GM18868 (cell line): ENCODE measurements at regions not wholly inside any gene's neighbourhood (a gene's known extent, or its start where the extent isn't known, plus 50 kb on each side); places are given as distances from the start of the nearest gene placed in this dataset.

Experiments
- ATAC-seq: cut with Tn5 transposase; IDR thresholded peaks from one replicate; pipeline ENCODE4 v1.9.1; 2021; ENCODE audit warnings: mild to moderate bottlenecking, moderate library complexity; ENCODE audit not compliant: unreplicated experiment

DNA sequence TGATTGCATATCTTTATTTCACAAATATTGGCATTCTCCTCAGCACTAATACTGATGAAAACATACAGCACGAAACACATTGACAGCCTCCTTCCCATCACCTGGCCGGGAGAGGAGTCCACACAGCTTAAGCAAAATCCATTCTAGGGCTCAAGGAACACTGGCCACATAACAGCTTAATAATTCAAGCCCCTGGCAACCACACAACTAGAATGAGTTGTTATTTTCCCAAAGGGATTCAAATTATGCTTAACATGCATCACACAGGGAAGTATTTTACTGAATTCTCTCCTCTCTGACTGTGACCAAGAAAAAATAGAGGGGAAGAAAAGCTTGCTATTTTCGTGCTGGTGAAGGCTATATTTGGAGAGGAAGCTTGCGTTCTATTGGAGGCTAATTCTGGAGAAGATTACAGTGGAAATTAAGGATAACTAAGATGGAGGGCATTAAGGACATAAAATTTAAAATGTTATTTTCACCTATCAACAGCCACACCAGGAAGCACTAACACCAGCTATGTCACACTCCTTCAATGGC, 198.5 kb downstream of the ADGRG6 start:
- ATAC-seq: no peak

DNA sequence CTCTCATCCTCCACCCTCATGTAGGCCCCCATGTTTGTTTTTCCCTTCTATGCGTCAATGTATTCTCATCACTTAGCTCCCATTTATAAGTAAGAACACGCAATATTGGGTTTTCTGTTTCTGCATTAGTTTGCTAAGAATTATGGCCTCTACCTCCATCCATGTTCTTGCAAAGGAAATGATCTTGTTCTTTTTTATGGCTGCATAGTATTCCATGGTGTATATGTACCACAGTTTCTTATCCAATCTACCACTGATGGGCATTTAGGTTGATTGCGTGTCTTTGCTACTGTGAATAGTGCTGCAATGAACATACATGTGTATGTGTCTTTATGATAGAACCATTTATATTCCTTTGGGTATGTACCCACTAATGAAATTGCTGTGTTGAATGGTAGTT, 200.0 kb downstream of the ADGRG6 start:
- ATAC-seq: no peak

DNA sequence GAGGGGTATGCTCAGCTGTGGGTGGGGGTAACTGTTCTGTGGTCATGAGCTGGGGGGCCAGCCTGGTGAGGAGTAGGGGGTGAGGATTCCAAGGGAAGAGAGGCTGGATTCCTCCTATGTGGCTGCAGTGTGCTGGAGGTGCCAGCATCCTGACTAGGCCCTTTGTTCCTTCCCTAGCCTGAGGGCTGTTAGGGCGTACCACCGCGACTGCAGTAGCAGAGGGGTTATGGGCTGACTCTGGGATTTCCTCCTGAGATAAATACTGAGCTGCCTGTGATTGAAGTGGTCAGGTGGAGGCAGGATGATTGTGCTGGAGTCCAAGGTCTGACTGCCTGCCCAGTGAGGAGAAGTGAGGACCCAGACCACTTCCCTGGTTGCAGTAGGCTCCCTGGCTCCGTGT, 205.3 kb downstream of the ADGRG6 start:
- ATAC-seq: no peak

DNA sequence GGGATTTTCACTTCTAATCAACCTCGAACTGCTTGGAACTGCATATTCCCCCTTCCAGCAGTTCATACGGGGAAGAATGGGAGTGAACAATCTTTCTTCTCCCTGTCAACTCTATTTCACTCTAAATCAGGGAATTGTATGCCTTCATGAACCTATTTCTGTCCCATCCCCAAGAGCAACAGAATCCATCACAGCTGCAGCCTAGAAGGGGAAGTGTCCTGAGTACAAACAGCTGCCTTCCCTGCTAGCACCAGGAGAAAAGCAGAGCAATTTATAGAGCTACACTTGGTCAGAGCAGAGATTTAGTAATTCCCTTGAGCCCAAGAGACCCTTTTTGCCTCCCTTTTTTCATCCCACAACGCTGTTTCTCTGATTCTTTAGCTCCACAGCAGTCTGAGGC, 208.4 kb downstream of the ADGRG6 start:
- ATAC-seq: no peak

DNA sequence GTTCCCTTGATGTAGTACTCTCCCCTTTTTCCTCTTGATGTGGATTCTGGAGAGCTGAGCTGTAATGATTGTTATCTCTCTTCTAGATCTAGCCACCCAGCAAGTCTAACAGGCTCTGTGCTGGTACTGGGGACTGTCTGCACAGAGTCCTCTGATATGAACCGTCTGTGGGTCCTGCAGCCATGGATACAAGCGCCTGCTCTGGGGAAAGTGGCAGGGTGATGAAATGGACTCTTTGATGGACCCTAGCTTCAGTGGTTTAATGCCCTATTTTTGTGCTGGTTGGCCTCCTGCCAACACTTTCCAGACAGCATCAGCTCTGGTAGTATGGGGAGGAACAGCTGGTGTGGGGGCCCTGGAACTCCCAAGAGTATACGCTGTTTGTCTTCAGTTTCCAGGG, 216.3 kb downstream of the ADGRG6 start:
- no peak for ATAC-seq

DNA sequence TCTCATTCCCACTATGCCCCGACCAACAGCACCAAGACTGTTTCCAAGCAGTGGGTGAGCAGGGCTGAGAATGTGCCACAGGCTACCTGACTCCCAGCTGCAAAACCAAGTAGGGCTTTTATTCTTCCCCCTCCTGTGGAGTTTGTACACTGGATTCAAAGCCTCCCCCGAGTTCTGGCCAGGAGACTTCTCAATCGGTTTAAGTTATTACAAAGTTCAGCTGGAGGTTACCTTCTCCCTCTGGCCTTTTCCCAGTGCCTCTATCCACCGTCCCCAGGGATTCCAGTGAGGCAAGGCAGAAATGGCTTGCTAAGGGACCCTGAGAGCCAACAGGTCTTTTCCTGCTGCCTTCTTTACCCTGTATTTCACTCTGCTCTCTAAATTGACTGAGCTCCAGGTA, 217.0 kb downstream of the ADGRG6 start:
- ATAC-seq: no peak

DNA sequence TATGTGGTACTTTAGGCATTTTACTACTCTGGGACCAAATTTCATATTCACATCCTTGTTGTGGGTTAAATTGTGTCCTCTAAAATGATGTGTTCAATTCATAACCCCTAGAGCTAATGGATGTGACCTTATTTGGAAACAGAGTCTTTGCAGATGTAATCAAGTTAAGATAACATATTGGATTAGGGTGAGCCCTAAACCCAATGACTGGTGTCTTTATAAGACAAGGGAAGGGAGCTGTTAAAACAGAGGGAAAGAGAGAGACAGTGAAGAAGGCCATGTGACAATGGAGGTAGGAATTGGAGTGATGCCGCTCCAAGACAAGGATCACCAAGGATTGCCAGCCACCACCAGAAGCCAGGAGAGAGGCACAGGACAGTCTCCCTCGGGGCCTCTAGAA, 220.0 kb downstream of the ADGRG6 start:
- no peak for ATAC-seq

DNA sequence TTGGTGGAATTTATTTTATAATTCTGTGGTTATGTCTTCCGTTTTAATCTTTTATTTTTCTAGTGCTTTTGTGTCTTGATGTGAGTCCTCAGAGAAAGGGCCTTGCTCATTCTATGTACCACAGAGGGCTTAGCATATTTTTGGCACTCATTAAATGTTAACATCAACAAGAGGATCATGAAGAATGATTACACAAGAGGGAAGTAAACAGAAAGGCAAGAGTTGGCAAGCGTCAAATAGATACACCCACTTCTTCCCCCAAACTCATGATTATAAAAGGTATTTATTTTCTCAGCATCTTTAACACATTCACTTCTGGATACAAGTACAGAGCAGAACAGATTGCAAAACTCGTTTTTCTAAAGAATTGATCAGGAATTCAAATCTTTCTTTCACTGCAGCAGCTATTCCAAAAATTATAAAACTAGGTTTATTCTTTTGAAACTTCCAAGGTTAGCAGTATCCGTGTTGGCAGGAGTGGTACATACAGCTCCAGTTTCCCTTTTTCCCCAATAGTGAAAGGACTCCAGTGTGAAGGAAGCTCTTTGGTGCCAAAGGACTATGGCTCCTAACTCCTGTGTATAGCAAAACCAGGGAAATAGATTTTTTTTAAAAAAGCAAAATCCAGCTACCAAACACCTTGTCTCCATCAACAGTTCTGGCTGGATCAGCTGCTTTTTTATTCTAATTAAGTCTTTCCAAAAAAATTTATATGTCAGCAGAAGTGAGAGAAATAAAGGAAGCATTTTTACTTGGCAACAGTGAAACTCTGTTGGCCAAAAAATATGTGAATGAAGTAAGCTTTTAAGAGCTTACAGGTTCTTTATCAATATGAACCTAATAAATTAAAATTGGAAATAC, 221.9 kb downstream of the ADGRG6 start:
- no peak for ATAC-seq

DNA sequence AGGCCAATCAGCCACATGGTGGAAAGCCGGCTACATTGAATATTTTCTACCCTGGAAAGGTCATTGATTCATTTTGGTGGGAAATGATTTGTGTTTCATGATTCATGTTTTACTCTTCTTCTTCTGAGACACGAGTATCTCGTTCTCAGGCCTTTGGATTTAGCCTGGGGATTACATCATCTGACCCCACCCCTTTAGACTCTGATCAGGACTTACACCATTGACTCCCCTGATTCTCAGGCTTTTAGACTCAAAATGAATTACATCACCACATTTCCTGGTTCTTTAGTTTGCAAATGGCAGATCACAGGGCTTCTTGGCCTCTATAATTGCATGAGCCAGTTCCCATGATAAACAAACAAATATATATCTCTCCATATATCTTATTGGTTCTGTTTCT, 228.8 kb downstream of the ADGRG6 start:
- no peak for ATAC-seq

DNA sequence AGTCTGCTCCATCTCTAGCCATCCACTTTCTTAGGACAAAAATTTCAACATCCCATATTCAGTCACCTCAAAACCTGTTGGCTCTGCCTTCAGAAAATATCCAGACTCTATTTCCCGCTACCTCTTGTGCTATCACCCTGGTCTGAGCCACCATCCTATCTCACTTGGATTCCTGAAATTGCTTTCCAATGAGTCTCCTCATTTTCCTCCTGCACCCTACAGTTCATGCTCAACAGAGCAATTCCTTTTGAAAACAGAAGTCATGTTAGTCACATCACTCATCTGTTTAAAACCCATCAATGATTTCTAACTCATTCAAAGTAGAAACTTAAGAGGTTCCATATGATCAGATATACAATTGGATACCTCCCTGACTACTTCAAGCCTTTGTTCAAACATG, 229.9 kb downstream of the ADGRG6 start:
- no peak for ATAC-seq

DNA sequence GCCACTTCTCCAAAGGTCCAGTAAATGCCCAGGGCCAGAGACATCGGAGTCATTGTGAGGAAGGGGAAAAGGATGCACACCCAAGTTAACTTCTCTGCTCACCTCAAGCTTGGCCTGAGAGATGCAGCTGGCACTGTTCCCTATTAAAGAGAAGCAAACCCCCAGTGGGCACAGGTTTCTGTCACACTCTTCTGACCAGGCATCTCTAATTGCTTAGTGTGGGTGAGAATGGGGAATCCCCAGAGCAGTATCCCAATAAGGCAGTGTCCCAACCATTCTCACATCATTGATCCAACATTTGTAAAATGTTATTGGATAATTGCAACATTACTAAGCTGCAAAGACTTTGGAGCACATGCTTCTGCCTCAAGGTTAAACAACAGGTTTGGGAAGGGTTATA, 232.3 kb downstream of the ADGRG6 start:
- ATAC-seq: no peak

DNA sequence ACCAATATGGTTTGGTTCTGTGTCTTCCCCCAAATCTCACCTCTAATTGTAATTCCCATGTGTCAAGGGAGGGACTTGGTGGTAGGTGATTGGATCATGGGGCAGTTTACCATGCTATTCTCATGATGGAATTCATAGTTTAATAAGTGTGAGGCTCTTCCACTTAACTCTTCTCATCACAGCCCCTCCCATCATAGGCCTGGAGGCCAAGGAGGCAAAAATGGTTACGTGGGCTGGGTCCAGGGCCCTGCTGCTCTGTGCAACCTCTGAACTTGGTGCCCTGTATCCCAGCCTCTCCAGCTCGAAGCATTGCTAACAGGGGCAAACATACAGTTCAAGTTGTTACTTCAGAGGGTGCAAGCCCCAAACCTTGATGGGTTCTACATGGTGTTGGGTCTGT, 232.7 kb downstream of the ADGRG6 start:
- no peak for ATAC-seq

DNA sequence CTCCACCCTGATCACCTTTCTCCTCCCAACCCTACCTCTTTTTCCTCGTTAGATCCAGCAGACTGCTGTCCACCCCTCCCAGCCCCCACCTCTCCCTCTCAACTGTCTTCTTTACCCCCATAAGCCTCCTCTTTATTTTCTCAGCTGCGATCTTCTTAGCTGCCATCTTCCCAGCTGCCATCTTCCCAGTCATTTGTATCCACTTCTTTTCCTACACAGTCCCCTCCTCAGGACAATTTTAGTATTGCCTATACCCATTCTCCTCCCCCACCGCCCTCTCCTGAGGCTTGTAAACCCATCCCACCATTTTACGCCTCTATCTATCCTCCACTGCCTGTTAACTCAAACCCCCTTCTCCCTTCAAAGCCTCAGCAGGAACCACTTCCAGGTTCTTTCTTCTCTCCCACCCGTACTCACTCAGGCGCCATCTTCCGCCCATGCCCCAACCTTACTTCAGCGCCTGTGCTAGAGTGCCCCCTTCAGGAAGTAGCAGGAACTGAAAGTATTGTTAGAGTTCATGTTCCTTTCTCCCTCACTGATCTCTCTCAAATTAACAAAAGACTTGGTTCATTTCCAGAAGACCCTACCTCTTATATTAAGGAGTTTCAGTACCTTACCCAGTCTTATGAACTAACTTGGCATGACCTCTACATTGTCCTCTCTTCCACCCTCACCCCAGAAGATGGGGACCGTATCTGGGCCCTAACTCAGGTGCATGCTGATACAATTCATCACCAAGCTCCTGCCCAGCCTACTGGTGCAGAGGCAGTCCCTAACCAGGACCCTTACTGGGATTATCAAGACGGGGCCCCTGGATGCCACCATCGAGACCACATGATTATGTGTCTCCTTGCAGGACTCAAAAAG, 236.0 kb downstream of the ADGRG6 start:
- ATAC-seq: no peak

DNA sequence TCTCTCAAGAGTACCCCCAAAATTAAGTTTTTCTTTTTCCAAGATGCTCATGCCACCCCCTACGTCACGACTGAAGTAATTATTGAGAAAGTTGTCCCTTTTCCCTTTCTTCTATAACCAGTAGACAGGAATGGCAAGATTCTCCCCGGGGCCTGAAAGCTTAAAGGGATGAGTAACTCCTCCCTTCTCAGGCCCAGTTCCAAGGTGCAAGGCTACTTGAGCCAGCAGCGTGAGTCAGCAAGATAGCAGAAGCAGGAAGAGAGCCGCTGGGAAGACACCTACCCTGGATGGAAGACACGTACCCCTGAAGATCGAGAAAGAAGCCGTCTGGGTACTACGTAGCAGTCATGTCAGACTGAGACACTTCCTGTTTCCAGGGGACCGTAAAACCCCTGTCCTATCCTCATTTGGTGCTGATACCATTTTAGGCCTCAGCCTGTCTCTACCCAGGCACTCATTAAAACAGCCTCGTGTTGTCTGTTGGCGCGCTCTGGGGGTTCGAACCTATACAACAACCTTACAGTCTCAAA, 241.0 kb downstream of the ADGRG6 start:
- no peak for ATAC-seq

DNA sequence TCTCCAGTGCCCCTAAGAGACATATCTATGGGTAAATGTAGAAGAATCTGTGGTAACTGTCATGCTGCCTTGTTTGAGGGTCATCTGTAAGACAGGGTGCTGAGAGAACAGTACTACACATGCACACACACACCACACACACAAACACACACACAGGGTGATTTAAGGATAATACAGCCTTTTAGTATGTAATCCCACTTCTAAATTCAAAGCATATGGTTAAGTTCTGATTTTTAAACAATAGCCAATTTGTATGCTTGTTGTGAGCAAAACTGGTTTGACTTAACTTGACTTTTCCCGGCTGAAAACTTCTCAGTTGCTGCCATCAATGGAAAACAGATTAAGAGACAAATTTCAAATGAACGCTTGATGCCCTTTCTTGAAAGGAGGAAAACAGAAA, 241.8 kb downstream of the ADGRG6 start:
- ATAC-seq: no peak

DNA sequence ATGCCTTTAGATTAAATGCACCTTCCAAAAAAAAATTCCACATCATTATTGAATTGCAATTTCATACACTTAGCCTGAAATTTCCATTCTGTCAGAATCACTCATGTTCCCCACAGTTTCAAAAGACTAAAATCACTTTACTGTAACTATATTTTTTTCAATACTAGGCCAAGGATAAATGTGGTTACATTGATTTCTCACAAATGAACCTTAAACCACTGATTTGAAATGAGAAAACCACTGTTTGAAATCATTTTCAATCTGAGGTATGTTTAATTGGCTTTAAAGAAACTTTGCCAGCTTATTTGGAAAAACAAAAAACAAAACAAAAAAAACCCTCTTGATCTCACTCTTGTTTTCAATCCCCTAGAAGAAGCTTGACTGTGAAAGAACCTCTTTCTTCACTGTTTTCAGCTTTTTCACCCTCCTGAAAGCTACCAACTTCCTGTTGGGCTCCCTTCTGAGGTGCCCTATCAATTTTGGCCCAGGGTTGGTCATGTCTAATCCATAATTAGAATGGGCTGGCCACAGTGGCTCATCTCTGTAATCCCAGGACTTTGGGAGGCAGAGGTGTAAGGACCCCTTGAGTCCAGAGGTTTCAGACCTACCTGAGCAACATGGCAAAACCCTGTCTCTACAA, 242.5 kb downstream of the ADGRG6 start:
- no peak for ATAC-seq

DNA sequence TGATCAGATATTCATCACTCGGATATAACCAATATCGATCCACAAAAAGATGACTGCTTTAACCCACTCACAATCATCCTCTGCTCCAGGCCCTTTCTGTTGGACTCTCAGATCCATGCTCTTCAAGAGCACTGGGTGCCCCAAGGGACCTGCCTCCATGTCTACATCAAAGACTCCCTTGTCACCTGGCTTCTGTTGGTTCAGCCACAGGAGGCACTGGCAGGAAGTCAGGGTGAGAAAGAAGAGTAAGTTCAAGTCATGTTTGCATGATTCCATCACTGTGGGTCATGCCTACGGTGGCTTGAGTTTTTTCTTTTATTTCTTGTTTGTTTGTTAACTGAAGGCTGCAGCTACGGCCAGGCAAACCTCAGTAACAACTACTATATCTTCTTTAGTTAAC, 243.3 kb downstream of the ADGRG6 start:
- ATAC-seq: no peak

DNA sequence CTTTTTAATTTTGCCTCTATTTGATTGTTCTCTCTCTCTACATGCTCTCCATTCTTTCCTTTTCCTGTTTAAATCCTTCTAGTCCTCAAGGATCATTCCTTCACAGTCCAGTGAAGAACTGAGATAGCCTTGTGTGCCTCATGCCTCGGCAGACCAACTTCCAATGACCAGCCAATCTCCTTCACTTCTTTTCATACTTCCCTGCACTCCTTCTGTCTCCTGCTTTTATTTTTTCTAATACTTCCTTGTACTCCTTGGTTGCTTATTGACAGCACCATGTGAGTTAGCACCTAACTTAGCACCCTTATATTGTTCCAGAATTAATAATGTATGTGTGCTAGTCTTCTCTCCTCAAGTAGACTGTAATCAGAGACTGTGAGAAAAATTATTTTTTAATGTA, 246.8 kb downstream of the ADGRG6 start:
- no peak for ATAC-seq

DNA sequence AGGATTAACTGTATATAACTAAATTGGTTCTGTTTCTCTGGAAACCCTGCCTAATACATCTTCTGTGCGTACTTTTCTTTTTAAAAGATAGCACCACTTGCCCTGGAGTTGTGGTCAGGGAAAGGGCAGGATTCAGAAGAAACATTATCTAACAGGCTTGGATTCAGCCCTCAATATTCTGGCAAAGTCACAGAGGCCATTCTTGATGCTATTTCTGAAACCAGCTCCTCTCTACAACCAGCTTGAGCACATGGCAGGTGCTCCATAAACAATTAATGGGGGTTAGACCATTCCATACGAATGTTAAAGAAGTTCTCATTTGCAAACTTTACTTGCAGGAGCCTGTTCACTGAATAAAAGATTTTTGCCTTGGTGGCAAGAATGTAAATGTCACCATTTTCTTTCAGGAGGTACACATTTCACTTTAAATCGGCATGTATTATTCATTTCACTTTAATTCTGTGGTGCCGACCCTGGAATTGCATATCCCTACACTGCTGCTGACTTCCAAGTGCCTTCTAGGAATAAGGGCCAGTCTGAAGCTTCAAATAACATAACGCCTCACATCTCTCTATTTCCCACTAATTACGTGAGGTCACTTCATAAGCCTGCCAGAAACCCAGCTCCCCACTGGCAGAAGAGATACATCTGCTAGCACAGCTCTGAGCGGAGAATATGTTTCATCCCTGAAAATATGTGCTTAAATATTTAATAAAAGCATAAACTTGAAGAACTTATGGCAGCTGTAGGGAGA, 248.7 kb downstream of the ADGRG6 start:
- ATAC-seq: no peak

DNA sequence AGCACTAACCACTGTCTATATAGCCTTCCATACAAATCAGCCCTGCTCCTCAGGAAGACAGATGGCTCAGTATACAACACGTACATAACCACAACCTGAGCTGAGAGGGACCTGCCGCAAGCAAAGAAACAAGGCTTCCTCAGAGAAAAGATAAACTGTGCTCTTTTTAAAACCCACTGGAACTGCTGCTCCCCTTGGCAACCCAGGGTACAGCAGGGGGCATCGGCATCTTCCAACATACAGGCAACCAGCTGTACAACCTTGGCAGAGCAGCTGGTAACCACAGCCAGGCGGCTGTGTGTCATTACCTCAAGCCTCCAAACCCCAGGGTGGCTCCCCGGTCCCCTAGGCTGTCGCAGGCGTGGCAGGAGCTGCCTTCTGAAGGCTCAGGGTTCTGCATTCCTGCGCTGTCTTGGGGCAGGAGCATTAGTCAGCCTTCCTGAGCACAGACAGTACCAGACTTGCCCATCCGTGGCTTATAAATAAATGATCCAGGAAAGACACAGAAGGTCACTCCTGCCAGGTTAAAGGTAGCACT, 249.5 kb downstream of the ADGRG6 start:
- no peak for ATAC-seq
